ENCODE measurements at regions not wholly inside any gene's neighbourhood (a gene's known extent, or its start where the extent isn't known, plus 50 kb on each side); places are given as distances from the start of the nearest gene placed in this dataset.

DNA sequence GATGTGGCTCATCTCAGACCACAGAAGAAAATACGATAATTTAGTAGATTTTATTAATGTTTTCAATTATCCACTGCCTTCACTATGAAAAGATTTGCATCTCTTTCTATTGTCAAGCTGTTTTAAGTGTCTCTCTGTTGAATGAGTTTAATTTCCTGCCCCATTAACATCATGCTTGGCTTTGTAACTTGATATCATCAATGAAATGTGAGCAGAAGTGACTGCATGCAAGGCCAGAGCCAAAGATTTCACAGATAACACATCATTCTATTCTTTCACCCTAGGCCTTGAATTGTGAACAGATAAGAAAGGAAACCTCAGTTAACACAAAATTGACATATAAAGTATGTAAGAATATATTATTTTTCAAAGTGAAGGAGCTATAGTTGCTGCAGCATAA, 986.4 kb upstream of the CDH18 start:
- TF ChIP-seq, protein P1, sequence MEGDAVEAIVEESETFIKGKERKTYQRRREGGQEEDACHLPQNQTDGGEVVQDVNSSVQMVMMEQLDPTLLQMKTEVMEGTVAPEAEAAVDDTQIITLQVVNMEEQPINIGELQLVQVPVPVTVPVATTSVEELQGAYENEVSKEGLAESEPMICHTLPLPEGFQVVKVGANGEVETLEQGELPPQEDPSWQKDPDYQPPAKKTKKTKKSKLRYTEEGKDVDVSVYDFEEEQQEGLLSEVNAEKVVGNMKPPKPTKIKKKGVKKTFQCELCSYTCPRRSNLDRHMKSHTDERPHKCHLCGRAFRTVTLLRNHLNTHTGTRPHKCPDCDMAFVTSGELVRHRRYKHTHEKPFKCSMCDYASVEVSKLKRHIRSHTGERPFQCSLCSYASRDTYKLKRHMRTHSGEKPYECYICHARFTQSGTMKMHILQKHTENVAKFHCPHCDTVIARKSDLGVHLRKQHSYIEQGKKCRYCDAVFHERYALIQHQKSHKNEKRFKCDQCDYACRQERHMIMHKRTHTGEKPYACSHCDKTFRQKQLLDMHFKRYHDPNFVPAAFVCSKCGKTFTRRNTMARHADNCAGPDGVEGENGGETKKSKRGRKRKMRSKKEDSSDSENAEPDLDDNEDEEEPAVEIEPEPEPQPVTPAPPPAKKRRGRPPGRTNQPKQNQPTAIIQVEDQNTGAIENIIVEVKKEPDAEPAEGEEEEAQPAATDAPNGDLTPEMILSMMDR (conservative IDR thresholded peaks at IDR 0.05 in 1 of 2, IDR thresholded peaks at IDR 0.05 in 1 of 2; ENCODE audit: low read depth in 1 of 2, low read length in 2 of 2): no peak
- no peak for TF ChIP-seq EZH2 (IDR thresholded peaks at IDR 0.05; ENCODE audit: low read length, missing control alignments)

All from fibroblast of lung (primary cell).